ENCODE measurements at regions not wholly inside any gene's neighbourhood (a gene's known extent, or its start where the extent isn't known, plus 50 kb on each side); places are given as distances from the start of the nearest gene placed in this dataset.

GRCh38 chr16:64307431-64307830 is 814.4 kb downstream of the CDH11 start:
- TF ChIP-seq EGR1 (IDR thresholded peaks at IDR 0.05) (no peak), CEBPB (IDR thresholded peaks at IDR 0.05) (no peak)

GRCh38 chr16:64305663-64306062 is 816.2 kb downstream of the CDH11 start:
- TF ChIP-seq CREB1 (IDR thresholded peaks at IDR 0.05; ENCODE audit: low read depth) (no peak), TAF1 (IDR thresholded peaks at IDR 0.05; ENCODE audit: low read depth) (no peak), YY1 (IDR thresholded peaks at IDR 0.05; ENCODE audit: low read depth) (no peak), MAX (IDR thresholded peaks at IDR 0.05) (no peak), TEAD4 (IDR thresholded peaks at IDR 0.05) (no peak), EGR1 (IDR thresholded peaks at IDR 0.05) (no peak)

- TF ChIP-seq TAF1 (IDR thresholded peaks at IDR 0.05; ENCODE audit: low read depth) (no peak), EP300 (IDR thresholded peaks at IDR 0.05; ENCODE audit: borderline replicate concordance) (no peak), REST (IDR thresholded peaks at IDR 0.05; ENCODE audit: low read depth) (no peak), TCF12 (IDR thresholded peaks at IDR 0.05; ENCODE audit: low read depth) (no peak), MAX (IDR thresholded peaks at IDR 0.05) (no peak), TEAD4 (IDR thresholded peaks at IDR 0.05) (no peak), YY1 (IDR thresholded peaks at IDR 0.05; ENCODE audit: low read depth) (no peak)
Observed at GRCh38 chr16:64304951-64305350, 816.9 kb downstream of the CDH11 start.

GRCh38 chr16:64304396-64304795 is 817.5 kb downstream of the CDH11 start:
- no peak for TF ChIP-seq RAD21 (IDR thresholded peaks at IDR 0.05; ENCODE audit: low read depth)
- no peak for TF ChIP-seq FOXM1 (IDR thresholded peaks at IDR 0.05; ENCODE audit: borderline replicate concordance, low read depth)
- no peak for TF ChIP-seq EGR1 (IDR thresholded peaks at IDR 0.05)
- no peak for TF ChIP-seq YY1 (IDR thresholded peaks at IDR 0.05; ENCODE audit: low read depth)
- no peak for TF ChIP-seq TEAD4 (IDR thresholded peaks at IDR 0.05)
- no peak for TF ChIP-seq TCF12 (IDR thresholded peaks at IDR 0.05; ENCODE audit: low read depth)
- TF ChIP-seq MAX (IDR thresholded peaks at IDR 0.05), result no peak
- no peak for TF ChIP-seq CREB1 (IDR thresholded peaks at IDR 0.05; ENCODE audit: low read depth)
- no peak for TF ChIP-seq REST (IDR thresholded peaks at IDR 0.05; ENCODE audit: low read depth)
- TF ChIP-seq USF1 (IDR thresholded peaks at IDR 0.05), result no peak
- TF ChIP-seq ZBTB7A (IDR thresholded peaks at IDR 0.05; ENCODE audit: low read depth), result no peak
- TF ChIP-seq EP300 (IDR thresholded peaks at IDR 0.05; ENCODE audit: borderline replicate concordance), result no peak

GRCh38 chr16:64297863-64298600 is 823.8 kb downstream of the CDH11 start:
- TF ChIP-seq TCF12 (IDR thresholded peaks at IDR 0.05; ENCODE audit: low read depth) (no peak), EGR1 (IDR thresholded peaks at IDR 0.05) (no peak), USF1 (IDR thresholded peaks at IDR 0.05) (no peak), MAX (IDR thresholded peaks at IDR 0.05) (no peak), REST (IDR thresholded peaks at IDR 0.05; ENCODE audit: low read depth) (no peak), TAF1 (IDR thresholded peaks at IDR 0.05; ENCODE audit: low read depth) (no peak), YY1 (IDR thresholded peaks at IDR 0.05; ENCODE audit: low read depth) (no peak), TEAD4 (IDR thresholded peaks at IDR 0.05) (no peak), ZBTB7A (IDR thresholded peaks at IDR 0.05; ENCODE audit: low read depth) (no peak), FOXM1 (IDR thresholded peaks at IDR 0.05; ENCODE audit: borderline replicate concordance, low read depth) (no peak)
